ENCODE measurements at regions not wholly inside any gene's neighbourhood (a gene's known extent, or its start where the extent isn't known, plus 50 kb on each side); places are given as distances from the start of the nearest gene placed in this dataset.

DNA sequence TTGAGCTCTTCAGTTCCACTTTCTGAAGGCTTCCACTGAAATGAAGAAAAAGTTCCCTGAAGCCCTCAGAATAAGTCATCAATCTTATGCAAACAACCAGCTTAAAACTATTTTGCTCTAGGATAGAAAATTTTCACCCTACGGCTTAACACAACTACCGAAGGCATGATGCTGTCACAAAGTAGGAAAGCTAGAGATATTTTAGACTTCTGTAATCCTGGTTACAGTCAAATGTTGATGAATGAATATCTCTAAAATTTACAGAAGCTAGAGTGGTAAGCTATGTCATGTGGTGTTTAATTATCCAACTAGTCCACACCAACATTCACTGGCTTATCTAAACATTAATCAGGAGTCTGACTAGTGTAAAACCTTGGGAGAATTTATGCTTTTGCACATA lies 197.9 kb downstream of the SUCLA2 start (continued):
- TF ChIP-seq EP300 (IDR thresholded peaks at IDR 0.05; ENCODE audit: low read depth in 2 of 2, low read length in 2 of 2) (no peak), EP300 (CRISPR knock-in tag; IDR thresholded peaks at IDR 0.05; ENCODE audit: borderline replicate concordance) (no peak)

DNA sequence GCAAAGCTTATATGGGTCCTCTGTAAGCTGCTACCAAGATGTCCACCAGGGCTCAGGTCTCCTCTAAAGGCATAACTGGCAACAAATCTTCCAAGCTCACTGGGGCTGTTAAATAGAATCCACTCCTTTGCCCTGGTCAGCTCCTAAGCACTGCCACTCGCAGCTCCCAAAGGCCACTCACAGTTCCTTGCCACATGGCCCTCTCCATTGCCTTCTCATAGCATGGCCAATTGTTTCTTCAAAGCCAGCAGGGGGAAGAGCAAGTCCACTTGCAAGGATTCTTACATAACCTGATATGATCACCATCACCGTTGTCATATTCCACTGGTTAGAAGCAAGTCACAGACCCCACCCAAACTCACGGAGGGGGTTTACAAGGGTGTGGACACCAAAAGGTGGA lies 199.5 kb downstream of the SUCLA2 start:
- H3K4me2 ChIP-seq (ENCODE audit: low read depth, low read length), result no peak overlapping the region
- H3K4me3 ChIP-seq (replicated peaks in 1 of 3; ENCODE audit: insufficient read depth in 1 of 3, low read depth in 2 of 3, low read length in 3 of 3), result no peak overlapping the region
- H3K27me3 ChIP-seq (ENCODE audit: control insufficient read depth in 1 of 2, insufficient read depth in 2 of 2, low read length in 2 of 2), result no peaks in the 10 kb centered on the region
- TF ChIP-seq ATF1 (CRISPR knock-in tag; IDR thresholded peaks at IDR 0.05) (no peak), HNF4G (IDR thresholded peaks at IDR 0.05; ENCODE audit: borderline replicate concordance, low read depth, low read length) (no peak), HNF4G (CRISPR knock-in tag; IDR thresholded peaks at IDR 0.05; ENCODE audit: borderline replicate concordance, low read depth) (no peak), ZNF543 (CRISPR knock-in tag; IDR thresholded peaks at IDR 0.05) (peak; percentile 100)
- no peak for DNase-seq (ENCODE audit: low spot score)
- H3K79me2 ChIP-seq (ENCODE audit: insufficient read depth, low read length), result no peaks in the 10 kb centered on the region
- H3K36me3 ChIP-seq (replicated peaks in 1 of 2; ENCODE audit: control insufficient read depth in 1 of 2, insufficient read depth in 2 of 2, low read length in 2 of 2), result no peaks in the 10 kb centered on the region
- ChIA-PET CTCF (ENCODE audit: low intra/inter-chr PET ratio, low total read pairs) (no interaction called here), POLR2A (no interaction called here)
- no peak overlapping the region for H3K27ac ChIP-seq (ENCODE audit: extremely low read length, insufficient read depth, low read length)
- H2AFZ ChIP-seq (ENCODE audit: low read length), result no peak overlapping the region
- no peaks in the 10 kb centered on the region for H3K4me1 ChIP-seq (ENCODE audit: insufficient read depth, low read length)
- H3K9me3 ChIP-seq (ENCODE audit: low read length), result peaks cover 10% of the 10 kb centered on the region
- intact Hi-C loops (cut with micrococcal nuclease; ENCODE audit: unreplicated experiment), result no loop called here
- no peaks in the 10 kb centered on the region for H4K20me1 ChIP-seq (ENCODE audit: insufficient read depth, low read length)
- in situ Hi-C loops (cut with HindIII; ENCODE audit: extremely low pct_ligation_motif_present, low pct_unique_long_range_greater_than_20kb), result no loop called here
- ATAC-seq, result no peak
- BruUV-seq (replicated peaks), result no TSS peak
- WGBS (ENCODE audit: low lambda C conversion rate), result 92% methylated on average over 3 of the region's 3 CpGs
- no peak overlapping the region for H3K9ac ChIP-seq (ENCODE audit: insufficient read depth, low read depth, low read length)
- no peak for FAIRE-seq

DNA sequence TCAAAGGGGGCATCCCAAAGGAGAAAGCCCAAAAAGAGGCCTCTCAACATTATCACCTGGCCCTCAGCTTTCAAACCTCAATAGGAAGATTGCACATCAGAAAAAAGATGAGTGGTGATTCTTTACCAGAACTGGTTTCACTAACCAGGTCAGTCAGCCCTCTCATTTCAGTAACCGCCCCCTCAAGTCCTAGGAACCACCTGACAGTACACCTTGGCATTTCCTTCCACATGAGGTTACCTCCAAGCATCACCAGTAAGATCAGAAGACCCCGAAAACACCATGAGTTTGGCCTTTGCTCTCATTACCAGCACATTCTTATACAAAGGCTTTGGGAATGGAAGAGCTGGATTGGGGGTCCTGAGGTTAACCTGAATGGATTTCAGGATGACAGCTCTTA lies 200.5 kb downstream of the SUCLA2 start:
- Histone ChIP-seq H3K27me3 (ENCODE audit: control insufficient read depth in 1 of 2, insufficient read depth in 2 of 2, low read length in 2 of 2) (no peaks in the 10 kb centered on the region), H3K9me3 (ENCODE audit: low read length) (peaks cover 10% of the 10 kb centered on the region), H3K27ac (ENCODE audit: extremely low read length, insufficient read depth, low read length) (no peak overlapping the region), H4K20me1 (ENCODE audit: insufficient read depth, low read length) (no peaks in the 10 kb centered on the region), H3K4me1 (ENCODE audit: insufficient read depth, low read length) (no peaks in the 10 kb centered on the region), H3K79me2 (ENCODE audit: insufficient read depth, low read length) (no peaks in the 10 kb centered on the region), H3K4me3 (replicated peaks in 1 of 3; ENCODE audit: insufficient read depth in 1 of 3, low read depth in 2 of 3, low read length in 3 of 3) (no peak overlapping the region), H2AFZ (ENCODE audit: low read length) (no peak overlapping the region), H3K4me2 (ENCODE audit: low read depth, low read length) (no peak overlapping the region), H3K36me3 (replicated peaks in 1 of 2; ENCODE audit: control insufficient read depth in 1 of 2, insufficient read depth in 2 of 2, low read length in 2 of 2) (no peaks in the 10 kb centered on the region), H3K9ac (ENCODE audit: insufficient read depth, low read depth, low read length) (no peak overlapping the region)
- POLR2A ChIA-PET, result no interaction called here
- in situ Hi-C loops (cut with HindIII; ENCODE audit: extremely low pct_ligation_motif_present, low pct_unique_long_range_greater_than_20kb) (no loop called here), intact Hi-C loops (cut with micrococcal nuclease; ENCODE audit: unreplicated experiment) (no loop called here)
- no peak for FAIRE-seq
- CTCF ChIA-PET (ENCODE audit: low intra/inter-chr PET ratio, low total read pairs), result no interaction called here
- BruUV-seq (replicated peaks), result no TSS peak
- no peak for DNase-seq (ENCODE audit: low spot score)
- TF ChIP-seq ZNF670 (CRISPR knock-in tag; IDR thresholded peaks at IDR 0.05; ENCODE audit: borderline replicate concordance), result no peak
- TF ChIP-seq NR2F2 (IDR thresholded peaks at IDR 0.05; ENCODE audit: borderline replicate concordance, low read depth), result no peak
- TF ChIP-seq SMARCE1 (IDR thresholded peaks at IDR 0.05; ENCODE audit: borderline replicate concordance), result no peak
- no peak for TF ChIP-seq ZBTB3 (CRISPR knock-in tag; IDR thresholded peaks at IDR 0.05; ENCODE audit: borderline replicate concordance, low read depth)
- TF ChIP-seq, protein P1, sequence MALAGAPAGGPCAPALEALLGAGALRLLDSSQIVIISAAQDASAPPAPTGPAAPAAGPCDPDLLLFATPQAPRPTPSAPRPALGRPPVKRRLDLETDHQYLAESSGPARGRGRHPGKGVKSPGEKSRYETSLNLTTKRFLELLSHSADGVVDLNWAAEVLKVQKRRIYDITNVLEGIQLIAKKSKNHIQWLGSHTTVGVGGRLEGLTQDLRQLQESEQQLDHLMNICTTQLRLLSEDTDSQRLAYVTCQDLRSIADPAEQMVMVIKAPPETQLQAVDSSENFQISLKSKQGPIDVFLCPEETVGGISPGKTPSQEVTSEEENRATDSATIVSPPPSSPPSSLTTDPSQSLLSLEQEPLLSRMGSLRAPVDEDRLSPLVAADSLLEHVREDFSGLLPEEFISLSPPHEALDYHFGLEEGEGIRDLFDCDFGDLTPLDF (CRISPR knock-in tag; IDR thresholded peaks at IDR 0.05), result no peak
- TF ChIP-seq ZSCAN12 (CRISPR knock-in tag; IDR thresholded peaks at IDR 0.05), result no peak
- TF ChIP-seq MAZ (IDR thresholded peaks at IDR 0.05; ENCODE audit: borderline replicate concordance, low read depth, low read length), result no peak
- no peak for TF ChIP-seq MAZ (CRISPR knock-in tag; IDR thresholded peaks at IDR 0.05; ENCODE audit: low read depth)
- TF ChIP-seq, protein P2, sequence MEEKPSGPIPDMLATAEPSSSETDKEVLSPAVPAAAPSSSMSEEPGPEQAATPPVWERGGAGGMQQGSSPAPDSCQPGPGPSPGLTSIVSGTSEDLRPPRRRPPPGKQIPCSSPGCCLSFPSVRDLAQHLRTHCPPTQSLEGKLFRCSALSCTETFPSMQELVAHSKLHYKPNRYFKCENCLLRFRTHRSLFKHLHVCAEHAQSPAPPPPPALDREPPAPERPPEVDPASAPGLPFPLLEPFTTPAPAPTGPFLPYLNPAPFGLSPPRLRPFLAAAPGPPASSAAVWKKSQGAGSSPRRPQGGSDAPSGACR (CRISPR knock-in tag; IDR thresholded peaks at IDR 0.05), result no peak
- TF ChIP-seq, protein P3, sequence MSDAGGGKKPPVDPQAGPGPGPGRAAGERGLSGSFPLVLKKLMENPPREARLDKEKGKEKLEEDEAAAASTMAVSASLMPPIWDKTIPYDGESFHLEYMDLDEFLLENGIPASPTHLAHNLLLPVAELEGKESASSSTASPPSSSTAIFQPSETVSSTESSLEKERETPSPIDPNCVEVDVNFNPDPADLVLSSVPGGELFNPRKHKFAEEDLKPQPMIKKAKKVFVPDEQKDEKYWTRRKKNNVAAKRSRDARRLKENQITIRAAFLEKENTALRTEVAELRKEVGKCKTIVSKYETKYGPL (CRISPR knock-in tag; IDR thresholded peaks at IDR 0.05), result no peak
- ATAC-seq, result no peak
- WGBS (ENCODE audit: low lambda C conversion rate), result 58% methylated on average over 2 of the region's 2 CpGs

All from HepG2 (cell line).